T-helper 2 cell (primary cell): ENCODE measurements at regions not wholly inside any gene's neighbourhood (a gene's known extent, or its start where the extent isn't known, plus 50 kb on each side); places are given as distances from the start of the nearest gene placed in this dataset.

Experiments used
- DNase-seq, 5 experiments: peaks; one replicate each; pipeline versions ENCODE4 v3.0.0 to v3.0.0-alpha.2; 2012 to 2022

GRCh38 chr1:214208460-214208859 is 72.5 kb upstream of the SMYD2 start:
- no peak for DNase-seq

GRCh38 chr1:214209260-214209808 is 71.6 kb upstream of the SMYD2 start:
- DNase-seq: no peak

- DNase-seq: no peak
These were observed 67.8 kb upstream of the SMYD2 start for GRCh38 chr1:214213136-214213535.

- DNase-seq: no peak
These were observed 66.1 kb upstream of the SMYD2 start for GRCh38 chr1:214214851-214215250.

- no peak for DNase-seq
These were observed 65.4 kb upstream of the SMYD2 start for GRCh38 chr1:214215583-214215982.

GRCh38 chr1:214216021-214216420 is 64.9 kb upstream of the SMYD2 start:
- no peak for DNase-seq

GRCh38 chr1:214216779-214217178 is 64.2 kb upstream of the SMYD2 start:
- no peak for DNase-seq

GRCh38 chr1:214219902-214220301 is 61.1 kb upstream of the SMYD2 start:
- DNase-seq: no peak

- DNase-seq: no peak
These were observed 60.1 kb upstream of the SMYD2 start for GRCh38 chr1:214220891-214221290.

GRCh38 chr1:214224611-214225354 is 56.2 kb upstream of the SMYD2 start:
- no peak for DNase-seq

GRCh38 chr1:214228976-214229375 is 52.0 kb upstream of the SMYD2 start:
- DNase-seq: no peak

- no peak for DNase-seq
These were observed 51.2 kb upstream of the SMYD2 start for GRCh38 chr1:214229736-214230135.
